ENCODE measurements at regions not wholly inside any gene's neighbourhood (a gene's known extent, or its start where the extent isn't known, plus 50 kb on each side); places are given as distances from the start of the nearest gene placed in this dataset.

- TF ChIP-seq CTCF (IDR thresholded peaks at IDR 0.05) (no peak), POLR2A (IDR thresholded peaks at IDR 0.05) (no peak)
- WGBS, 2 donors = 62 to 63% methylated on average over 14 of the region's 14 CpGs
- no peak for DNase-seq (ENCODE audit: low spot score in 2 of 2)
Measured at GRCh38 chr2:4090668-4091630, 387.6 kb downstream of the DCDC2C start.

GRCh38 chr2:4091869-4092268 lies 388.5 kb downstream of the DCDC2C start:
- intact Hi-C loops (cut with DNase I; ENCODE audit: low total_unique reads) = no loop called here
- WGBS, 2 donors = 89 to 90% methylated on average over 3 of the region's 3 CpGs
- DNase-seq (ENCODE audit: low spot score in 2 of 2) = no peak
- TF ChIP-seq CTCF (IDR thresholded peaks at IDR 0.05) = no peak
- TF ChIP-seq POLR2A (IDR thresholded peaks at IDR 0.05) = no peak
- no peak overlapping the region for H3K4me3 ChIP-seq (ENCODE audit: low read depth, poor library complexity, severe bottlenecking)

More at GRCh38 chr2:4090668-4091630, 387.6 kb downstream of the DCDC2C start:
- H3K4me3 ChIP-seq (ENCODE audit: low read depth, poor library complexity, severe bottlenecking) = no peak overlapping the region
- intact Hi-C loops (cut with DNase I; ENCODE audit: low total_unique reads) = no loop called here

GRCh38 chr2:4094743-4095142 lies 391.4 kb downstream of the DCDC2C start:
- DNase-seq (ENCODE audit: low spot score in 2 of 2) = no peak
- intact Hi-C loops (cut with DNase I; ENCODE audit: low total_unique reads) = no loop called here

GRCh38 chr2:4096978-4097766 lies 393.8 kb downstream of the DCDC2C start:
- intact Hi-C loops (cut with DNase I; ENCODE audit: low total_unique reads) = no loop called here

More at GRCh38 chr2:4094743-4095142, 391.4 kb downstream of the DCDC2C start:
- 91 to 94% methylated on average over 8 of the region's 8 CpGs for WGBS, 2 donors
- TF ChIP-seq CTCF (IDR thresholded peaks at IDR 0.05) (no peak), POLR2A (IDR thresholded peaks at IDR 0.05) (no peak)
- no peak overlapping the region for H3K4me3 ChIP-seq (ENCODE audit: low read depth, poor library complexity, severe bottlenecking)

GRCh38 chr2:4098137-4098536 lies 394.8 kb downstream of the DCDC2C start:
- DNase-seq (ENCODE audit: low spot score in 2 of 2) = no peak
- intact Hi-C loops (cut with DNase I; ENCODE audit: low total_unique reads) = no loop called here
- TF ChIP-seq POLR2A (IDR thresholded peaks at IDR 0.05) (no peak), CTCF (IDR thresholded peaks at IDR 0.05) (no peak)
- H3K4me3 ChIP-seq (ENCODE audit: low read depth, poor library complexity, severe bottlenecking) = no peak overlapping the region
- WGBS, 2 donors = 59 to 61% methylated on average over 5 of the region's 5 CpGs

More at GRCh38 chr2:4096978-4097766, 393.8 kb downstream of the DCDC2C start:
- no peak overlapping the region for H3K4me3 ChIP-seq (ENCODE audit: low read depth, poor library complexity, severe bottlenecking)
- TF ChIP-seq CTCF (IDR thresholded peaks at IDR 0.05) (no peak), POLR2A (IDR thresholded peaks at IDR 0.05) (no peak)
- no peak for DNase-seq (ENCODE audit: low spot score in 2 of 2)
- 80 to 82% methylated on average over 7 of the region's 7 CpGs for WGBS, 2 donors

All from lower leg skin (tissue), 4 donors.